ENCODE measurements at regions not wholly inside any gene's neighbourhood (a gene's known extent, or its start where the extent isn't known, plus 50 kb on each side); places are given as distances from the start of the nearest gene placed in this dataset.

GRCh38 chr14:66425402-66425801 lies 60.8 kb upstream of the CCDC196 start:
- ATAC-seq (ENCODE audit: poor library complexity) (peak; percentile 95), DNase-seq (peak; percentile 52)
- intact Hi-C loops (cut with DNase I), result no loop called here

- DNase-seq, result no peak
- intact Hi-C loops (cut with DNase I), result no loop called here
- ATAC-seq (ENCODE audit: poor library complexity), result peak; percentile 71
Measured at GRCh38 chr14:66426451-66426850, 59.7 kb upstream of the CCDC196 start.

GRCh38 chr14:66432334-66432733 lies 53.8 kb upstream of the CCDC196 start:
- no peak for DNase-seq
- ATAC-seq (ENCODE audit: poor library complexity), result no peak
- intact Hi-C loops (cut with DNase I), result no loop called here

- ATAC-seq (ENCODE audit: poor library complexity), result no peak
- DNase-seq, result no peak
- intact Hi-C loops (cut with DNase I), result no loop called here
Measured at GRCh38 chr14:66434464-66434863, 51.7 kb upstream of the CCDC196 start.

GRCh38 chr14:66435683-66436082 lies 50.5 kb upstream of the CCDC196 start:
- intact Hi-C loops (cut with DNase I), result no loop called here
- DNase-seq (no peak), ATAC-seq (ENCODE audit: poor library complexity) (no peak)

Measured in Right ventricle myocardium superior (tissue), 1 donor.